ENCODE measurements at regions not wholly inside any gene's neighbourhood (a gene's known extent, or its start where the extent isn't known, plus 50 kb on each side); places are given as distances from the start of the nearest gene placed in this dataset.
A peak's percentile ranks its signal among the peaks of the same experiment; 100 is the strongest.

GRCh38 chr7:114081606-114082425 is 163.0 kb upstream of the PPP1R3A start:
- Histone ChIP-seq H3K27ac (ENCODE audit: extremely low read length, insufficient read depth, low read length) (no peak overlapping the region), H3K9ac (ENCODE audit: insufficient read depth, low read depth, low read length) (no peak overlapping the region), H3K79me2 (ENCODE audit: insufficient read depth, low read length) (no peaks in the 10 kb centered on the region), H3K4me2 (ENCODE audit: low read depth, low read length) (no peak overlapping the region), H3K4me1 (ENCODE audit: insufficient read depth, low read length) (peaks cover 38% of the 10 kb centered on the region), H4K20me1 (ENCODE audit: insufficient read depth, low read length) (no peaks in the 10 kb centered on the region), H3K36me3 (replicated peaks in 1 of 2; ENCODE audit: control insufficient read depth in 1 of 2, insufficient read depth in 2 of 2, low read length in 2 of 2) (no peaks in the 10 kb centered on the region), H3K4me3 (replicated peaks in 1 of 3; ENCODE audit: insufficient read depth in 1 of 3, low read depth in 2 of 3, low read length in 3 of 3) (no peak overlapping the region), H3K9me3 (ENCODE audit: low read length) (no peaks in the 10 kb centered on the region), H2AFZ (ENCODE audit: low read length) (no peak overlapping the region), H3K27me3 (ENCODE audit: control insufficient read depth in 1 of 2, insufficient read depth in 2 of 2, low read length in 2 of 2) (peaks cover 1 to 28% of the 10 kb centered on the region in 2 experiments; a peak in 4 of 5 replicates)
- 9% methylated on average over 6 of the region's 6 CpGs for WGBS (ENCODE audit: low lambda C conversion rate)
- BruUV-seq (replicated peaks) = no TSS peak
- intact Hi-C loops (cut with micrococcal nuclease; ENCODE audit: unreplicated experiment) = loop anchor here (1.0 to 2.0 kb wide), 6 partner anchors 129 to 1828 kb away; no protein-coding TSS in a partner anchor
- peak; percentile 16 for DNase-seq (ENCODE audit: low spot score)
- ChIA-PET CTCF (ENCODE audit: low intra/inter-chr PET ratio, low total read pairs) (interaction anchor here (0.8 to 1.8 kb wide), 3 partner anchors 324 to 1769 kb away, joined by 3 to 4 read pairs (median 3); no protein-coding TSS in a partner anchor), POLR2A (no interaction called here)
- no peak for FAIRE-seq
- TF ChIP-seq KLF16 (CRISPR knock-in tag; IDR thresholded peaks at IDR 0.05) (no peak), ZNF546 (CRISPR knock-in tag; conservative IDR thresholded peaks at IDR 0.05) (no peak), ZNF24 (IDR thresholded peaks at IDR 0.05) (no peak), CEBPG (CRISPR knock-in tag; IDR thresholded peaks at IDR 0.05) (peak; percentile 59), SOX5 (CRISPR knock-in tag; IDR thresholded peaks at IDR 0.05; ENCODE audit: borderline replicate concordance) (no peak), ATF4 (CRISPR knock-in tag; IDR thresholded peaks at IDR 0.05) (peak in 1 of 2 experiments; percentile 82; a peak in 2 of 4 replicates), ARNTL (CRISPR knock-in tag; IDR thresholded peaks at IDR 0.05) (no peak), ZNF101 (CRISPR knock-in tag; IDR thresholded peaks at IDR 0.05; ENCODE audit: borderline replicate concordance, low read depth) (no peak), RAD21 (CRISPR knock-in tag; IDR thresholded peaks at IDR 0.05) (peak; percentile 48; the same call in 1 of the 2 replicates), CEBPB (IDR thresholded peaks at IDR 0.05; ENCODE audit: borderline replicate concordance, low read depth, low read length) (peak; percentile 77; the same call in 1 of the 2 replicates), ARID3A (IDR thresholded peaks at IDR 0.05; ENCODE audit: low read depth, low read length) (0 out of 2 replicates have a peak, but pooled peaks have one; percentile 41), CTCF (CRISPR knock-in tag; IDR thresholded peaks at IDR 0.05) (peak; percentile 65), SMC3 (IDR thresholded peaks at IDR 0.05; ENCODE audit: low read length) (peak; percentile 51; the same call in 1 of the 2 replicates), STAG1 (CRISPR knock-in tag; IDR thresholded peaks at IDR 0.05) (peak; percentile 75)
- TF ChIP-seq, protein P1, sequence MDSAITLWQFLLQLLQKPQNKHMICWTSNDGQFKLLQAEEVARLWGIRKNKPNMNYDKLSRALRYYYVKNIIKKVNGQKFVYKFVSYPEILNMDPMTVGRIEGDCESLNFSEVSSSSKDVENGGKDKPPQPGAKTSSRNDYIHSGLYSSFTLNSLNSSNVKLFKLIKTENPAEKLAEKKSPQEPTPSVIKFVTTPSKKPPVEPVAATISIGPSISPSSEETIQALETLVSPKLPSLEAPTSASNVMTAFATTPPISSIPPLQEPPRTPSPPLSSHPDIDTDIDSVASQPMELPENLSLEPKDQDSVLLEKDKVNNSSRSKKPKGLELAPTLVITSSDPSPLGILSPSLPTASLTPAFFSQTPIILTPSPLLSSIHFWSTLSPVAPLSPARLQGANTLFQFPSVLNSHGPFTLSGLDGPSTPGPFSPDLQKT (CRISPR knock-in tag; IDR thresholded peaks at IDR 0.05; ENCODE audit: borderline replicate concordance) = no peak
- no peak for ATAC-seq
- in situ Hi-C loops (cut with HindIII; ENCODE audit: extremely low pct_ligation_motif_present, low pct_unique_long_range_greater_than_20kb) = loop anchor here (25.0 kb wide), 1 partner anchor 330 kb away; the partner anchor contains the start of gene FOXP2
